LNCAP (cell line): ENCODE measurements at regions not wholly inside any gene's neighbourhood (a gene's known extent, or its start where the extent isn't known, plus 50 kb on each side); places are given as distances from the start of the nearest gene placed in this dataset.

ENCODE experiments used
- TF ChIP-seq, protein P1 (sequence below): fragments of 450-650 bp; IDR thresholded peaks from 2 replicates; pipeline ENCODE4 v1.5.1; 2017; ENCODE audit warnings: mild to moderate bottlenecking

- TF ChIP-seq, protein P1, sequence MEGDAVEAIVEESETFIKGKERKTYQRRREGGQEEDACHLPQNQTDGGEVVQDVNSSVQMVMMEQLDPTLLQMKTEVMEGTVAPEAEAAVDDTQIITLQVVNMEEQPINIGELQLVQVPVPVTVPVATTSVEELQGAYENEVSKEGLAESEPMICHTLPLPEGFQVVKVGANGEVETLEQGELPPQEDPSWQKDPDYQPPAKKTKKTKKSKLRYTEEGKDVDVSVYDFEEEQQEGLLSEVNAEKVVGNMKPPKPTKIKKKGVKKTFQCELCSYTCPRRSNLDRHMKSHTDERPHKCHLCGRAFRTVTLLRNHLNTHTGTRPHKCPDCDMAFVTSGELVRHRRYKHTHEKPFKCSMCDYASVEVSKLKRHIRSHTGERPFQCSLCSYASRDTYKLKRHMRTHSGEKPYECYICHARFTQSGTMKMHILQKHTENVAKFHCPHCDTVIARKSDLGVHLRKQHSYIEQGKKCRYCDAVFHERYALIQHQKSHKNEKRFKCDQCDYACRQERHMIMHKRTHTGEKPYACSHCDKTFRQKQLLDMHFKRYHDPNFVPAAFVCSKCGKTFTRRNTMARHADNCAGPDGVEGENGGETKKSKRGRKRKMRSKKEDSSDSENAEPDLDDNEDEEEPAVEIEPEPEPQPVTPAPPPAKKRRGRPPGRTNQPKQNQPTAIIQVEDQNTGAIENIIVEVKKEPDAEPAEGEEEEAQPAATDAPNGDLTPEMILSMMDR: no peak
These were observed 156.9 kb downstream of the SLIT2 start for GRCh38 chr4:20408611-20409010.

- TF ChIP-seq, protein P1: no peak
These were observed 160.4 kb downstream of the SLIT2 start for GRCh38 chr4:20412072-20412471.

DNA sequence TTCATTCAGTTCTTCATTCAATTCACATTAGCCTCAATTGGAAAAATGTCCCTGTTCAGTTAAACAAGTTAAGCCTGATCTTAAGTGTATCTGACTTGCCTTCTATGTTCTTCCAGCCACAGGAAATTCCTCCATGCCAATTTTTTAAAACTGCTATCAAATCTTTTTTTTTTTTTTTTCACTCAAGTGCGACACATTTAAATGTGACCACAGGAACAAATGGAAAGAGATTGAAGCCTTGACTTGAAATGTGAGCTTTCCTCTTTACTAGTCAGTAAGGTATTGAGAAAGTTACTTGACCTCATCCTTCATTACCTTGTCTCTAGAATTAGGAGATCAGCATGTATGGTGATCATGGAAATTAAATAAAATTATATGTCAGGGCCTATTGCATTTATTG is 165.1 kb downstream of the SLIT2 start:
- TF ChIP-seq, protein P1: no peak

DNA sequence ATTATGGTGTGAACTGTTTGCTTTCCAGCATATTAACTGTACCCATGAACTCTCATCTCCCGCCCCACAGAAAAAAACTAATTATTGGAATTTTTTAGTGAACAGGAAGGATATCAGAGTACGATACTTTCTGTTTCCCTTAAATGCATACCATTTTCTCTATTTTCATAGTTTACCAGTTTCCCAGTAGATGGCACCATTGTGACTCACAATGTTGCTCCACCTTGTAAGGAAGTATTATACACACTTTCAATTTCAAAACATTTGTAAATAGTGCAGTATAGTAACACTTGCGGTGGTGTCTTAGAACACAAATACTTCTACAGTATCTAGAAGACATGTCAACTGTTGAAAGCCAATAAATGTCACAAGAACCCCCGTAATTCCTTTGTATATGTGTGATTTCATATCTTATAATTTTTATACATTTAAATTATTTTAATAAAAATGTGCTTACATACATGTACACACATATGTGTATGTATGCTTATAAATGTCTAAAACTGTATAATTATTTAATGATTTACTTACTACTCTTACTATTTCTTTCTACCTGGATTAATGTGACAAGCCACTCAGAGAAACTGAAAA is 167.3 kb downstream of the SLIT2 start:
- TF ChIP-seq, protein P1: peak; percentile 69

DNA sequence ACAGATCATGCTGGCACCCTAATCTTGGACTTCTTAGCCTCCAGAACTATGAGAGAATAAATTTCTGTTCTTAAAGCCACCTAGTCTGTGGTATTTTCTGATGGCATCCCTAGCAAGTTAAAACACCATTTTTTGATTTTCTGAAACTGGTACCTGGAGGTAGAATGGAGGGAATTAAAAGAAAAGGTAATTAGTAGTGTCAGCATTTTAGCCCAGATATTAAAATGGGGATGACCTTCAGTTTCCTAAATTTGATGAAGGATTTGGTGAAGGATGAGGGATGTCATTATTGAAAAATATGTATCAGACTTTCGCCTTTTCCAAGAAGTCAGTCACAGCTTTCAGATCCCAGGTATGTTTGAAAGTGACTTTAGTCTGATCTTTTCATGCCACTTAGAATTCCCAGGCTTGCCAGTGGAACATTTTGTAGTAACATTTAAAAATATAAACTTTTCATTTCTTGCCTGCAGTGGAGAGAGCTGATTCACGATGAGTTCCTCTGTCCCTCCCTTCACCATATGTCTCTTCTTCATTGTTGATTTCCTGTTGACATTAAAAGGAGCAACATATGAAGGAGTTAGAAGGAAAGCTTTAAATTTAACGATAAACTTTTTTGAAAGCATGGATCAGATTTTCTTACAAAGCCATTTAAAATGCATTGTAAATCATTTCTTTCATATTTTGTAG is 169.4 kb downstream of the SLIT2 start:
- TF ChIP-seq, protein P1: no peak

DNA sequence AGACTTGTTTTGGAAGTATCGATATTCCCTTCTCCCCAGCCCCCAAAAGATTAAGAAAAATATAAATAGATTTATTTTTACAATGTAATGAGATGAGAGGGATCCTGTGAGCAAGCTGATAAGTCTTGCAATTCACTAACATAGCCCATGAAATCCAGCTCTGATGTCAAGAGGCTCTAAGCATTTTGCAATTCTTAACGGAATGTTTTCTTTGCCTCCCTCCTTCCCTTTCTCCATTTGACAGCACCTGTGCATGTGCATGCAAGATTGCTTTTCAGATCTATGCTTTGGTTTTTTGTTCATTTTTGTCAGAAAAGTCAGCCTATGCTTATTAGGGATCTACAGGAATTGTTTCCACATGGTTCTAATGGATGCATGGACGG is 169.9 kb downstream of the SLIT2 start:
- TF ChIP-seq, protein P1: no peak

DNA sequence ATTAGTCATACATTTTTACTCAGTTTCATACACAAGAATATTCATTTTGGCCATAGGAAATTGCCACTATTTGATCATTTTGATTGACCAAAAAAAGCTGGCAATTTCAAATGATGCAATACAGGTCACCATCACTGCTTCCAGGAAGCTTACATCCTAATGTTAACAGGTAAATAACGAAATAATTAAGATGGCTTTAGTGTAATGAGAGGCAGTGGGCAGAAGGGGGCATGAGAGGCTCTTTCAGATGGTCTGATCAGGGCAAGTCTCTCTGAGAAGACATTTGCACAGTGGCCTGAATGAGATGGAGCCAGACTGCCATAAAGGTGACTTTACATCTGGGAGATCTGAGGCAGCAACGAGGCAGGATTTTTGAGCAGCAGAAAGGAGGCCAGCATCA is 170.7 kb downstream of the SLIT2 start:
- TF ChIP-seq, protein P1: peak; percentile 79
